ENCODE measurements at regions not wholly inside any gene's neighbourhood (a gene's known extent, or its start where the extent isn't known, plus 50 kb on each side); places are given as distances from the start of the nearest gene placed in this dataset.
"Not testable (repeated sequence)": the region's sequence is repeated elsewhere in the genome, so short reads cannot be mapped to it uniquely, and the experiment has no call there.

DNA sequence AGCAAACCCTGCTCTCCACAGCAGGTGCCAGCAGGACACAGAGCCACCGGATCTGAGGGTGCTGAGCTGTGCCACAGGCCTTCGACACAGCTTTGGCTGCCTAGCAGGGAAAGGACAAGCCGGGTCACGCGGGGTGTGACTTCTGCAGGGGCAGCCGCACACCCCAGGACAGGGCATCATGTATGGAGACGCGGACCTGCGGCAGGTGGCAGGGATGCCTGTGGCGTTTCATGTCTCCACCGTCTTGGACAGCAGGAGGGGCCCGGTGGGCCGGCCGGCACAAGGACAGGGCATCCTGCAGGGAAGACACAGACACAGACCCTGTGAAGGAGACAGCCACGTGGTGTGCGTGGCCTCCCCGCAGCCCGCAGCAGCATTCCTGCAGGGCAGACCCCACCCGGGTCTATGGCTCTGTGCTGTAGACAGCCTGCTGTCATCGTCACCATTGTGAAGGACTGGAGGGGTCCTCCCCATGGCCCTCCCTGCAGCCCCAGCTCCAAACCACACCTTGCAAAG lies 109.2 kb downstream of the PDGFA start:
- H3K4me1 Mint-ChIP-seq = no peaks in the 10 kb centered on the region
- H3K79me2 ChIP-seq (ENCODE audit: insufficient read depth, low read length) = no peaks in the 10 kb centered on the region
- no peak overlapping the region for H3K4me2 ChIP-seq (replicated peaks; ENCODE audit: extremely low read depth, low read length, poor library complexity, severe bottlenecking)
- peaks cover 0 to 2% (median 2%) of the 10 kb centered on the region in 3 donors for H3K27me3 Mint-ChIP-seq (ENCODE audit: low read depth in 3 of 3)
- intact Hi-C loops (cut with micrococcal nuclease) = no loop called here
- WGBS (ENCODE audit: insufficient coverage) = 95% methylated on average over 20 of the region's 20 CpGs
- no peaks in the 10 kb centered on the region for H3K27me3 ChIP-seq (ENCODE audit: control insufficient read depth in 2 of 2, insufficient read depth in 2 of 2, low read length in 2 of 2)
- H3K9ac ChIP-seq (ENCODE audit: insufficient read depth, low read length, poor library complexity, severe bottlenecking) = no peak overlapping the region
- no peak overlapping the region for H3K4me3 Mint-ChIP-seq
- TF ChIP-seq, protein P1, sequence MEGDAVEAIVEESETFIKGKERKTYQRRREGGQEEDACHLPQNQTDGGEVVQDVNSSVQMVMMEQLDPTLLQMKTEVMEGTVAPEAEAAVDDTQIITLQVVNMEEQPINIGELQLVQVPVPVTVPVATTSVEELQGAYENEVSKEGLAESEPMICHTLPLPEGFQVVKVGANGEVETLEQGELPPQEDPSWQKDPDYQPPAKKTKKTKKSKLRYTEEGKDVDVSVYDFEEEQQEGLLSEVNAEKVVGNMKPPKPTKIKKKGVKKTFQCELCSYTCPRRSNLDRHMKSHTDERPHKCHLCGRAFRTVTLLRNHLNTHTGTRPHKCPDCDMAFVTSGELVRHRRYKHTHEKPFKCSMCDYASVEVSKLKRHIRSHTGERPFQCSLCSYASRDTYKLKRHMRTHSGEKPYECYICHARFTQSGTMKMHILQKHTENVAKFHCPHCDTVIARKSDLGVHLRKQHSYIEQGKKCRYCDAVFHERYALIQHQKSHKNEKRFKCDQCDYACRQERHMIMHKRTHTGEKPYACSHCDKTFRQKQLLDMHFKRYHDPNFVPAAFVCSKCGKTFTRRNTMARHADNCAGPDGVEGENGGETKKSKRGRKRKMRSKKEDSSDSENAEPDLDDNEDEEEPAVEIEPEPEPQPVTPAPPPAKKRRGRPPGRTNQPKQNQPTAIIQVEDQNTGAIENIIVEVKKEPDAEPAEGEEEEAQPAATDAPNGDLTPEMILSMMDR (IDR thresholded peaks at IDR 0.05) = no peak
- peaks cover 0 to 6% (median 0%) of the 10 kb centered on the region in 7 donors for H3K9me3 Mint-ChIP-seq
- no peak overlapping the region for H2AFZ ChIP-seq (ENCODE audit: insufficient read depth, low read depth, low read length, poor library complexity, severe bottlenecking)
- no peaks in the 10 kb centered on the region for H4K20me1 ChIP-seq (ENCODE audit: insufficient read depth, low read length)
- no peak for DNase-seq
- no peaks in the 10 kb centered on the region for H3K36me3 ChIP-seq (replicated peaks in 1 of 2; ENCODE audit: control insufficient read depth in 1 of 2, insufficient read depth in 2 of 2, low read length in 2 of 2)
- H3K9me3 ChIP-seq (replicated peaks in 1 of 2; ENCODE audit: control insufficient read depth in 1 of 2, insufficient read depth in 1 of 2, low read length in 2 of 2) = no peaks in the 10 kb centered on the region
- no peaks in the 10 kb centered on the region for H3K4me1 ChIP-seq (ENCODE audit: control insufficient read depth in 1 of 2, insufficient read depth in 2 of 2, low read length in 2 of 2)
- no peak overlapping the region for H3K27ac ChIP-seq (ENCODE audit: low read depth in 1 of 2, low read length in 2 of 2)
- H3K4me3 ChIP-seq (replicated peaks in 1 of 3; ENCODE audit: low read depth in 2 of 3, low read length in 3 of 3) = no peak overlapping the region
- no peaks in the 10 kb centered on the region for H3K36me3 Mint-ChIP-seq
- H3K27ac Mint-ChIP-seq = no peak overlapping the region

- DNase-seq; H3K4me1 ChIP-seq (ENCODE audit: control insufficient read depth in 1 of 2, insufficient read depth in 2 of 2, low read length in 2 of 2); H3K27me3 ChIP-seq (ENCODE audit: control insufficient read depth in 2 of 2, insufficient read depth in 2 of 2, low read length in 2 of 2); H3K4me3 ChIP-seq (replicated peaks in 1 of 3; ENCODE audit: low read depth in 2 of 3, low read length in 3 of 3); H2AFZ ChIP-seq (ENCODE audit: insufficient read depth, low read depth, low read length, poor library complexity, severe bottlenecking); H4K20me1 ChIP-seq (ENCODE audit: insufficient read depth, low read length); H3K36me3 Mint-ChIP-seq; H3K36me3 ChIP-seq (replicated peaks in 1 of 2; ENCODE audit: control insufficient read depth in 1 of 2, insufficient read depth in 2 of 2, low read length in 2 of 2); H3K79me2 ChIP-seq (ENCODE audit: insufficient read depth, low read length); H3K27ac ChIP-seq (ENCODE audit: low read depth in 1 of 2, low read length in 2 of 2); H3K4me2 ChIP-seq (replicated peaks; ENCODE audit: extremely low read depth, low read length, poor library complexity, severe bottlenecking); H3K27me3 Mint-ChIP-seq (ENCODE audit: low read depth in 3 of 3); H3K4me1 Mint-ChIP-seq; H3K9me3 ChIP-seq (replicated peaks in 1 of 2; ENCODE audit: control insufficient read depth in 1 of 2, insufficient read depth in 1 of 2, low read length in 2 of 2); H3K27ac Mint-ChIP-seq; H3K4me3 Mint-ChIP-seq; intact Hi-C loops (cut with micrococcal nuclease); H3K9ac ChIP-seq (ENCODE audit: insufficient read depth, low read length, poor library complexity, severe bottlenecking): not testable (repeated sequence)
- peaks cover 0 to 11% (median under 1%) of the 10 kb centered on the region in 7 donors for H3K9me3 Mint-ChIP-seq
- 96% methylated on average over 21 of the region's 24 CpGs for WGBS (ENCODE audit: insufficient coverage)
Measured at GRCh38 chr7:411116-411515, 108.5 kb downstream of the PDGFA start.

Measured in CD14-positive monocyte (primary cell).